Endothelial cell (in vitro differentiated cells): ENCODE measurements at regions not wholly inside any gene's neighbourhood (a gene's known extent, or its start where the extent isn't known, plus 50 kb on each side); places are given as distances from the start of the nearest gene placed in this dataset.

Experiments used
- DNase-seq: peaks from one replicate; pipeline ENCODE4 v3.0.0; 2021; ENCODE audit warnings: low spot score
- H3K27ac Mint-ChIP-seq: one replicate; pipeline ENCODE4 v1.8.0; 2021; ENCODE audit warnings: mixed read lengths, inconsistent platforms; ENCODE audit not compliant: unreplicated experiment
- H3K27me3 Mint-ChIP-seq: one replicate; pipeline ENCODE4 v1.8.0; 2021; ENCODE audit warnings: mild to moderate bottlenecking, moderate library complexity, mixed read lengths, inconsistent platforms; ENCODE audit not compliant: unreplicated experiment
- H3K36me3 Mint-ChIP-seq: one replicate; pipeline ENCODE4 v1.8.0; 2021; ENCODE audit warnings: mild to moderate bottlenecking, low read depth, mixed read lengths, inconsistent platforms; ENCODE audit not compliant: unreplicated experiment
- H3K4me1 Mint-ChIP-seq: one replicate; pipeline ENCODE4 v1.8.0; 2021; ENCODE audit warnings: mild to moderate bottlenecking, mixed read lengths, inconsistent platforms; ENCODE audit not compliant: unreplicated experiment
- H3K4me3 Mint-ChIP-seq: one replicate; pipeline ENCODE4 v1.8.0; 2021; ENCODE audit warnings: mild to moderate bottlenecking, mixed read lengths, inconsistent platforms; ENCODE audit not compliant: unreplicated experiment
- H3K9me3 Mint-ChIP-seq: one replicate; pipeline ENCODE4 v1.8.0; 2021; ENCODE audit warnings: mixed read lengths, inconsistent platforms; ENCODE audit not compliant: unreplicated experiment
- CTCF ChIP-seq: fragments of 200-600 bp; sonication (generic); IDR thresholded peaks from one replicate; pipeline ENCODE4 v1.5.0; 2021; ENCODE audit warnings: antibody characterized with exemption; ENCODE audit not compliant: unreplicated experiment

DNA sequence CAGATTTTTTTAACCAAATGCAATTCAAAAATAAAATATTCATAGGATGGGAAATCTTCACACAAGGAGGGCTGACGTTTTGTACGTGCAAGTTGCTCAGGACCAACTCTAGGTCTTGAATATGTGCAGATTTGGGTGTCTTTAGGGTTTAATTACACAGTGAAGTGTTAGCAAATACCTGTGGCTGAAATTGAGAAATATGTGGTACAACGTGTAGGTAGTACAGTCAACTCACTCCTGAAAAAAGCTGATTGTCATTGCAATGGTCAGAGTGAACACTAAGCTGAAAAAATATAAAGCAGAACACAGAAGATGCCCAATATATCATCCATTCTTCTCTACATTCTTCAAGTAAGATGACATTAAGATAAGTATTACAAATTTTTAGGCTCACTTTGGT, 314.3 kb downstream of the SLITRK1 start:
- no peaks in the 10 kb centered on the region for H3K4me1 Mint-ChIP-seq
- no peak overlapping the region for H3K4me3 Mint-ChIP-seq
- no peak for DNase-seq
- H3K27ac Mint-ChIP-seq, result no peak overlapping the region
- no peaks in the 10 kb centered on the region for H3K36me3 Mint-ChIP-seq
- no peaks in the 10 kb centered on the region for H3K27me3 Mint-ChIP-seq
- no peak for TF ChIP-seq CTCF
- H3K9me3 Mint-ChIP-seq, result no peaks in the 10 kb centered on the region

DNA sequence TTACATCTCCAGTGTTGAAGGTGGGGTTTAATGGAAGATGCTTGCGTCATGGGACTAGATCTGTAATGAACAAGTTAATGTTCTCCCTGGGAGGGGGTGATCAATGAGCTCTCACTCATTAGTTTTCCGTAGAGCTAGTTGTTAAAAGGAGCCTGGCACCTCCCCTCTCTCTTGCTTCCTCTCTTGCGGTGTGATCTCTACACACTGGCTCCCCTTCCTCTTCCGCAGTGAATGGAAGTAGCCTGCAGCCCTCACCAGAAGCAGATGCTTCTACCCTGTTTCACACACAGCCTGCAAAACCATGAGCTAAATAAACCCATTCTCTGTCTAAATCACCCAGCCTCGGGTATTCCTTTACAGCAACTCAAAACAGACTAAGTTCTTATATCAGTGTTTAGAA, 318.8 kb downstream of the SLITRK1 start:
- no peak for DNase-seq
- TF ChIP-seq CTCF, result no peak
- no peaks in the 10 kb centered on the region for H3K36me3 Mint-ChIP-seq
- H3K9me3 Mint-ChIP-seq, result no peaks in the 10 kb centered on the region
- H3K27me3 Mint-ChIP-seq, result no peaks in the 10 kb centered on the region
- H3K4me1 Mint-ChIP-seq, result no peaks in the 10 kb centered on the region
- H3K27ac Mint-ChIP-seq, result no peak overlapping the region
- H3K4me3 Mint-ChIP-seq, result no peak overlapping the region

- H3K4me1 Mint-ChIP-seq, result no peaks in the 10 kb centered on the region
- H3K27me3 Mint-ChIP-seq, result no peaks in the 10 kb centered on the region
- no peaks in the 10 kb centered on the region for H3K9me3 Mint-ChIP-seq
- H3K36me3 Mint-ChIP-seq, result no peaks in the 10 kb centered on the region
- H3K4me3 Mint-ChIP-seq, result no peak overlapping the region
- TF ChIP-seq CTCF, result no peak
- no peak for DNase-seq
- no peak overlapping the region for H3K27ac Mint-ChIP-seq
These were observed 324.4 kb downstream of the SLITRK1 start for GRCh38 chr13:83557845-83558244.

- Mint-ChIP-seq H3K4me3 (no peak overlapping the region), H3K4me1 (no peaks in the 10 kb centered on the region), H3K27ac (no peak overlapping the region), H3K36me3 (no peaks in the 10 kb centered on the region), H3K9me3 (no peaks in the 10 kb centered on the region), H3K27me3 (no peaks in the 10 kb centered on the region)
- TF ChIP-seq CTCF, result no peak
- DNase-seq, result no peak
These were observed 332.6 kb downstream of the SLITRK1 start for GRCh38 chr13:83549671-83550070.

DNA sequence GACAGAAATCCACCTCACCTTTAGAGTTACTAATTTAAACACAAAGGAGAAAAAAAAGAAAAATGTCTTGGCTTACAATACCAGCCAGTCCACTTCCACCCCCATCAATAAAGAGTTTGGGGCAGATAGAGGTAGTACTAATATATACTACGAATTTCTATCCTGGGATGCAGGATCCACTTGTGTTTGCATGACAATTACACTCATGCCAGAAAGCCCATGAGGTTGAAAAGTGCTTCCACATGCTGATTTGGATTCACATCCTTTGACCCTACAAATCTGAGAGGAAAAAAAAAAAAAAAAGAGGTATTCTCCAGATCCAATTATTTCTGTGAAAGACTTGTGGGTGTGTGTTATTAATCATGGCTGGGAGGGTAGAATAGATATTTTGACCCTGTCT, 335.2 kb downstream of the SLITRK1 start:
- Mint-ChIP-seq H3K9me3 (no peaks in the 10 kb centered on the region), H3K27ac (no peak overlapping the region), H3K27me3 (no peaks in the 10 kb centered on the region), H3K36me3 (no peaks in the 10 kb centered on the region), H3K4me3 (no peak overlapping the region), H3K4me1 (no peaks in the 10 kb centered on the region)
- no peak for DNase-seq
- TF ChIP-seq CTCF, result no peak
